ENCODE measurements at regions not wholly inside any gene's neighbourhood (a gene's known extent, or its start where the extent isn't known, plus 50 kb on each side); places are given as distances from the start of the nearest gene placed in this dataset.

DNA sequence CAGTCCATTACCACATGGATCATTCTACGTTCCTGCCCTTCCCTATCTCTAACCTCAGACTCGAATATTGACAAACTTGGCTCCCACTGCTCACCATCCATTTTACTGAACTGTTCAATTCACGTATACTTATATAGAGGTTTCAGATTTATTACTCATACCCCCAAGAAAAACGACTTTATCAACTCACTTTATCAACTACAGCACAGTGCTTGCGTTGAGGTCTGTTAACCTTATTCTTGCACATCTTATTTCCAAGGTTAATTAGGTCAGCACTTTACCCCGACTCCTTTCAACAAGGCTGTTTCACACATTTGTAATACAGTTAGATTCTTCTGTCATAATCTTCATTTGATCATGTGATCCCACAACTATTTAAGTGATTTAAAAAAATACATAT, 162.3 kb upstream of the AHR start (continued):
- TF ChIP-seq TCF12 (IDR thresholded peaks at IDR 0.05; ENCODE audit: low read depth, low read length) (no peak), CHD1 (IDR thresholded peaks at IDR 0.05; ENCODE audit: low read depth, low read length) (no peak)
- TF ChIP-seq, protein P1, sequence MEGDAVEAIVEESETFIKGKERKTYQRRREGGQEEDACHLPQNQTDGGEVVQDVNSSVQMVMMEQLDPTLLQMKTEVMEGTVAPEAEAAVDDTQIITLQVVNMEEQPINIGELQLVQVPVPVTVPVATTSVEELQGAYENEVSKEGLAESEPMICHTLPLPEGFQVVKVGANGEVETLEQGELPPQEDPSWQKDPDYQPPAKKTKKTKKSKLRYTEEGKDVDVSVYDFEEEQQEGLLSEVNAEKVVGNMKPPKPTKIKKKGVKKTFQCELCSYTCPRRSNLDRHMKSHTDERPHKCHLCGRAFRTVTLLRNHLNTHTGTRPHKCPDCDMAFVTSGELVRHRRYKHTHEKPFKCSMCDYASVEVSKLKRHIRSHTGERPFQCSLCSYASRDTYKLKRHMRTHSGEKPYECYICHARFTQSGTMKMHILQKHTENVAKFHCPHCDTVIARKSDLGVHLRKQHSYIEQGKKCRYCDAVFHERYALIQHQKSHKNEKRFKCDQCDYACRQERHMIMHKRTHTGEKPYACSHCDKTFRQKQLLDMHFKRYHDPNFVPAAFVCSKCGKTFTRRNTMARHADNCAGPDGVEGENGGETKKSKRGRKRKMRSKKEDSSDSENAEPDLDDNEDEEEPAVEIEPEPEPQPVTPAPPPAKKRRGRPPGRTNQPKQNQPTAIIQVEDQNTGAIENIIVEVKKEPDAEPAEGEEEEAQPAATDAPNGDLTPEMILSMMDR (IDR thresholded peaks at IDR 0.05; ENCODE audit: control extremely low read depth in 1 of 3, insufficient read depth in 1 of 3, low read depth in 1 of 3, low read length in 3 of 3), result no peak
